Smooth muscle cell (in vitro differentiated cells): ENCODE measurements at regions not wholly inside any gene's neighbourhood (a gene's known extent, or its start where the extent isn't known, plus 50 kb on each side); places are given as distances from the start of the nearest gene placed in this dataset.
"Not testable (repeated sequence)": the region's sequence is repeated elsewhere in the genome, so short reads cannot be mapped to it uniquely, and the experiment has no call there.

ENCODE experiments used
- DNase-seq: peaks from one replicate; lab custom pipeline; 2025; ENCODE audit not compliant: unreplicated experiment; lab: John Stamatoyannopoulos, UW
- H2AFZ ChIP-seq: fragments of 200-600 bp; sonication (generic); 2 replicates; pipeline ENCODE4 v1.6.0; 2016; ENCODE audit warnings: antibody characterized with exemption, low read depth, mild to moderate bottlenecking
- H3F3A ChIP-seq: fragments of 200-600 bp; sonication (generic); 2 replicates; pipeline ENCODE4 v1.6.0; 2017; ENCODE audit warnings: antibody characterized with exemption, low read depth
- H3K27ac ChIP-seq: fragments of 200-600 bp; sonication (generic); 2 replicates; pipeline ENCODE4 v1.5.1; 2016; ENCODE audit warnings: low read depth, mild to moderate bottlenecking
- H3K27me3 ChIP-seq: fragments of 200-600 bp; sonication (generic); 2 replicates; pipeline ENCODE4 v1.6.1; 2016; ENCODE audit warnings: low read depth, mild to moderate bottlenecking
- H3K36me3 ChIP-seq: fragments of 200-600 bp; sonication (generic); 2 replicates; pipeline ENCODE4 v1.5.1; 2016; ENCODE audit warnings: low read depth
- H3K4me1 ChIP-seq: fragments of 200-600 bp; sonication (generic); 2 replicates; pipeline ENCODE4 v1.5.1; 2016; ENCODE audit warnings: low read depth
- H3K4me2 ChIP-seq: fragments of 200-600 bp; sonication (generic); 2 replicates; pipeline ENCODE4 v1.6.0; 2016; ENCODE audit warnings: mild to moderate bottlenecking
- H3K4me3 ChIP-seq: fragments of 200-600 bp; sonication (generic); 2 replicates; pipeline ENCODE4 v1.5.1; 2016; ENCODE audit warnings: mild to moderate bottlenecking
- H3K79me2 ChIP-seq: fragments of 200-600 bp; sonication (generic); 2 replicates; pipeline ENCODE4 v1.6.0; 2016; ENCODE audit warnings: low read depth, mild to moderate bottlenecking
- H3K9ac ChIP-seq: fragments of 200-600 bp; sonication (generic); 2 replicates; pipeline ENCODE4 v1.6.0; 2016; ENCODE audit warnings: low read depth
- H3K9me3 ChIP-seq: fragments of 200-600 bp; sonication (generic); replicated peaks from 2 replicates; pipeline ENCODE4 v1.5.1; 2016; ENCODE audit warnings: low read depth
- H4K20me1 ChIP-seq: fragments of 200-600 bp; sonication (generic); 2 replicates; pipeline ENCODE4 v1.6.0; 2016; ENCODE audit warnings: low read depth
- WGBS: methylation state at CpG from one replicate; pipeline ENCODE4 v1.1.7; 2016; ENCODE audit warnings: low lambda C conversion rate; 5-methylcytosine and 5-hydroxymethylcytosine counted together
- TF ChIP-seq, protein P1 (sequence below): fragments of 200-600 bp; sonication (generic); IDR thresholded peaks from 2 replicates; pipeline ENCODE4 v1.5.1; 2017; ENCODE audit warnings: borderline replicate concordance, mild to moderate bottlenecking, antibody characterized with exemption; ENCODE audit not compliant: insufficient read depth, poor library complexity, severe bottlenecking

- Histone ChIP-seq H3F3A (peaks cover 21% of the 10 kb centered on the region), H4K20me1 (no peaks in the 10 kb centered on the region), H3K9me3 (no peaks in the 10 kb centered on the region), H2AFZ (no peak overlapping the region), H3K4me3 (no peak overlapping the region), H3K79me2 (peaks cover 4% of the 10 kb centered on the region), H3K4me2 (no peak overlapping the region), H3K27ac (peak overlapping the region; percentile 6), H3K4me1 (peaks cover 3% of the 10 kb centered on the region), H3K27me3 (no peaks in the 10 kb centered on the region), H3K36me3 (peaks cover 11% of the 10 kb centered on the region), H3K9ac (no peak overlapping the region)
- TF ChIP-seq, protein P1, sequence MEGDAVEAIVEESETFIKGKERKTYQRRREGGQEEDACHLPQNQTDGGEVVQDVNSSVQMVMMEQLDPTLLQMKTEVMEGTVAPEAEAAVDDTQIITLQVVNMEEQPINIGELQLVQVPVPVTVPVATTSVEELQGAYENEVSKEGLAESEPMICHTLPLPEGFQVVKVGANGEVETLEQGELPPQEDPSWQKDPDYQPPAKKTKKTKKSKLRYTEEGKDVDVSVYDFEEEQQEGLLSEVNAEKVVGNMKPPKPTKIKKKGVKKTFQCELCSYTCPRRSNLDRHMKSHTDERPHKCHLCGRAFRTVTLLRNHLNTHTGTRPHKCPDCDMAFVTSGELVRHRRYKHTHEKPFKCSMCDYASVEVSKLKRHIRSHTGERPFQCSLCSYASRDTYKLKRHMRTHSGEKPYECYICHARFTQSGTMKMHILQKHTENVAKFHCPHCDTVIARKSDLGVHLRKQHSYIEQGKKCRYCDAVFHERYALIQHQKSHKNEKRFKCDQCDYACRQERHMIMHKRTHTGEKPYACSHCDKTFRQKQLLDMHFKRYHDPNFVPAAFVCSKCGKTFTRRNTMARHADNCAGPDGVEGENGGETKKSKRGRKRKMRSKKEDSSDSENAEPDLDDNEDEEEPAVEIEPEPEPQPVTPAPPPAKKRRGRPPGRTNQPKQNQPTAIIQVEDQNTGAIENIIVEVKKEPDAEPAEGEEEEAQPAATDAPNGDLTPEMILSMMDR, result no peak
- no peak for DNase-seq
- 58% methylated on average over 1 of the region's 1 CpG for WGBS
Measured at GRCh38 chr17:63295839-63296590, 150.1 kb downstream of the CYB561 start.

GRCh38 chr17:63298916-63299315, 147.2 kb downstream of the CYB561 start:
- not testable (repeated sequence) for H3K27me3 ChIP-seq, H3K4me1 ChIP-seq, H3K27ac ChIP-seq, H3K9me3 ChIP-seq, DNase-seq, H3K4me3 ChIP-seq, H3K9ac ChIP-seq, H3K4me2 ChIP-seq, H4K20me1 ChIP-seq, H2AFZ ChIP-seq
- H3K36me3 ChIP-seq, result peaks cover 11% of the 10 kb centered on the region
- peaks cover 16% of the 10 kb centered on the region for H3F3A ChIP-seq
- peaks cover 14% of the 10 kb centered on the region for H3K79me2 ChIP-seq
- 91% methylated on average over 1 of the region's 1 CpG for WGBS

DNA sequence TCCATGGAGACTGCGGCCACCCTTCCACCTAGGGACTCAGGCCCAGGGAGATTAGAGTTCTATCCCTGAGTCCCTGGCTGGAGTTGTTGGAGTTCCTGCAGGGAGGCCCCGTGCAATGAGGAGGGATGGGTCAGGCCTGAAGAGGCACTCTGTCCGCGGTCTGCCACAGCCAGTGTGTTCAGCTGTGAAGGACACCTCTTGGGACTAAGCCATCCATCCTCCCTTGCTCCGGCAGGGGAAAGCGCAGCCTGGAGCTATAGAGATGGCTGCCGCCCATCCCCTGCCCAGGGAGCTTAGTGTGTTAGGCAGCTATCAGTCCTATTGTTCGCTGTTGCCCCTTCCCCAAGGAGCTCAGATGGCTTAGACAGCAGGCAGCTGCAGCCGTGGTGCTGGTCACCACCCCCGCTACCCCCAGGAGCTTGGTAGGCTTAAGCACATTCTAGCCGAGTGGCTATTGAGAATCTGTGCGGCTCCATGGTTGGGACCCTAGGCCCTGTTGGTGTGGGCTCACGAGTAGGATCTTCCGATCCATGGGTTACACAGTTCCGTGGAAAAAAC, 141.3 kb downstream of the CYB561 start:
- WGBS, result over 99% methylated on average over 15 of the region's 15 CpGs
- H3K79me2 ChIP-seq, result peaks cover 21% of the 10 kb centered on the region

GRCh38 chr17:63305857-63306256, 140.2 kb downstream of the CYB561 start:
- peaks cover 19% of the 10 kb centered on the region for H3K79me2 ChIP-seq
- TF ChIP-seq, protein P1, result no peak
- 96% methylated on average over 7 of the region's 7 CpGs for WGBS
- no peak overlapping the region for H2AFZ ChIP-seq
- no peaks in the 10 kb centered on the region for H3K9me3 ChIP-seq
- no peak overlapping the region for H3K9ac ChIP-seq
- H3K4me1 ChIP-seq, result no peaks in the 10 kb centered on the region
- H4K20me1 ChIP-seq, result peaks cover 4% of the 10 kb centered on the region
- H3K27ac ChIP-seq, result no peak overlapping the region
- DNase-seq, result no peak
- no peaks in the 10 kb centered on the region for H3F3A ChIP-seq
- no peaks in the 10 kb centered on the region for H3K27me3 ChIP-seq
- H3K4me3 ChIP-seq, result no peak overlapping the region
- no peak overlapping the region for H3K4me2 ChIP-seq
- peaks cover 4% of the 10 kb centered on the region for H3K36me3 ChIP-seq

More for the DNA sequence above, 141.3 kb downstream of the CYB561 start:
- H3K27ac ChIP-seq, result no peak overlapping the region
- H3K9ac ChIP-seq, result no peak overlapping the region
- H3K9me3 ChIP-seq, result no peaks in the 10 kb centered on the region
- no peaks in the 10 kb centered on the region for H3F3A ChIP-seq
- H3K4me1 ChIP-seq, result no peaks in the 10 kb centered on the region
- H3K36me3 ChIP-seq, result no peaks in the 10 kb centered on the region
- no peak overlapping the region for H3K4me3 ChIP-seq
- no peak overlapping the region for H3K4me2 ChIP-seq
- peaks cover 4% of the 10 kb centered on the region for H4K20me1 ChIP-seq
- H2AFZ ChIP-seq, result no peak overlapping the region
- TF ChIP-seq, protein P1, result no peak
- H3K27me3 ChIP-seq, result no peaks in the 10 kb centered on the region
- DNase-seq, result no peak
